Chondrocyte (in vitro differentiated cells): ENCODE measurements at regions not wholly inside any gene's neighbourhood (a gene's known extent, or its start where the extent isn't known, plus 50 kb on each side); places are given as distances from the start of the nearest gene placed in this dataset.
"Not testable (repeated sequence)": the region's sequence is repeated elsewhere in the genome, so short reads cannot be mapped to it uniquely, and the experiment has no call there.

Source experiments
- DNase-seq: peaks from one replicate; pipeline ENCODE4 v3.0.0; 2021; ENCODE audit warnings: mixed read lengths, low spot score
- H3K27ac Mint-ChIP-seq: one replicate; pipeline ENCODE4 v1.8.0; 2021; ENCODE audit warnings: mild to moderate bottlenecking, moderate library complexity, mixed read lengths; ENCODE audit not compliant: unreplicated experiment
- H3K27me3 Mint-ChIP-seq: 2 replicates; pipeline ENCODE4 v1.8.0; 2021; ENCODE audit warnings: low read depth, mixed read lengths
- H3K36me3 Mint-ChIP-seq: 2 replicates; pipeline ENCODE4 v1.8.0; 2021; ENCODE audit warnings: low read depth, mixed read lengths
- H3K4me1 Mint-ChIP-seq: 2 replicates; pipeline ENCODE4 v1.8.0; 2021; ENCODE audit warnings: low read depth, mild to moderate bottlenecking, mixed read lengths
- H3K4me3 Mint-ChIP-seq: one replicate; pipeline ENCODE4 v1.8.0; 2021; ENCODE audit warnings: mild to moderate bottlenecking, moderate library complexity, mixed read lengths; ENCODE audit not compliant: unreplicated experiment
- H3K9me3 Mint-ChIP-seq: 2 replicates; pipeline ENCODE4 v1.8.0; 2021; ENCODE audit warnings: low read depth, mixed read lengths
- TF ChIP-seq, protein P1 (sequence below): fragments of 200-600 bp; sonication (generic); IDR thresholded peaks from 2 replicates; pipeline ENCODE4 v1.5.0; 2021; ENCODE audit warnings: antibody characterized with exemption, mild to moderate bottlenecking, moderate library complexity

DNA sequence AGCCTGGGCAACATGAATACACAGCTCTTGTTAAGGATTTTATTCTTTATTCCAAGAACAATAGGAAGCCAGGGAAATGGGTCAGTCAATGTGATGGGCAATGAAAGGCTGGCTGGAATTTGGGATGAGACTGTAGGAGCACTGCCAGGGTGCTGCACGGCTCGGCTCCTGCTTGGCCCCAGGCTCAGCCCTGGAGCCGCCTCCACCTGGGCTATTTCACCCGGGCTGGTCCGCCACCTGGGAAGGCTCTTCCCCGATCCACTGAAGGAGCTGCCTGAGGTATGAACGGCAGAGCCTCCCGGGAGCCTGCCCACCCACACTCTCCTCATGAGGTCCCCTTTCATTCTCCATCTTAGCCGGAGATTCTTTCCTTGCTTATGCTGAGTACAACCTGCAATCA lies 80.4 kb upstream of the KMT2C start:
- Mint-ChIP-seq H3K27me3 (no peaks in the 10 kb centered on the region), H3K9me3 (peaks cover 3% of the 10 kb centered on the region), H3K4me1 (peaks cover 2% of the 10 kb centered on the region), H3K36me3 (no peaks in the 10 kb centered on the region), H3K4me3 (no peak overlapping the region), H3K27ac (no peak overlapping the region)
- TF ChIP-seq, protein P1, sequence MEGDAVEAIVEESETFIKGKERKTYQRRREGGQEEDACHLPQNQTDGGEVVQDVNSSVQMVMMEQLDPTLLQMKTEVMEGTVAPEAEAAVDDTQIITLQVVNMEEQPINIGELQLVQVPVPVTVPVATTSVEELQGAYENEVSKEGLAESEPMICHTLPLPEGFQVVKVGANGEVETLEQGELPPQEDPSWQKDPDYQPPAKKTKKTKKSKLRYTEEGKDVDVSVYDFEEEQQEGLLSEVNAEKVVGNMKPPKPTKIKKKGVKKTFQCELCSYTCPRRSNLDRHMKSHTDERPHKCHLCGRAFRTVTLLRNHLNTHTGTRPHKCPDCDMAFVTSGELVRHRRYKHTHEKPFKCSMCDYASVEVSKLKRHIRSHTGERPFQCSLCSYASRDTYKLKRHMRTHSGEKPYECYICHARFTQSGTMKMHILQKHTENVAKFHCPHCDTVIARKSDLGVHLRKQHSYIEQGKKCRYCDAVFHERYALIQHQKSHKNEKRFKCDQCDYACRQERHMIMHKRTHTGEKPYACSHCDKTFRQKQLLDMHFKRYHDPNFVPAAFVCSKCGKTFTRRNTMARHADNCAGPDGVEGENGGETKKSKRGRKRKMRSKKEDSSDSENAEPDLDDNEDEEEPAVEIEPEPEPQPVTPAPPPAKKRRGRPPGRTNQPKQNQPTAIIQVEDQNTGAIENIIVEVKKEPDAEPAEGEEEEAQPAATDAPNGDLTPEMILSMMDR, result no peak
- peak; percentile 26 for DNase-seq

DNA sequence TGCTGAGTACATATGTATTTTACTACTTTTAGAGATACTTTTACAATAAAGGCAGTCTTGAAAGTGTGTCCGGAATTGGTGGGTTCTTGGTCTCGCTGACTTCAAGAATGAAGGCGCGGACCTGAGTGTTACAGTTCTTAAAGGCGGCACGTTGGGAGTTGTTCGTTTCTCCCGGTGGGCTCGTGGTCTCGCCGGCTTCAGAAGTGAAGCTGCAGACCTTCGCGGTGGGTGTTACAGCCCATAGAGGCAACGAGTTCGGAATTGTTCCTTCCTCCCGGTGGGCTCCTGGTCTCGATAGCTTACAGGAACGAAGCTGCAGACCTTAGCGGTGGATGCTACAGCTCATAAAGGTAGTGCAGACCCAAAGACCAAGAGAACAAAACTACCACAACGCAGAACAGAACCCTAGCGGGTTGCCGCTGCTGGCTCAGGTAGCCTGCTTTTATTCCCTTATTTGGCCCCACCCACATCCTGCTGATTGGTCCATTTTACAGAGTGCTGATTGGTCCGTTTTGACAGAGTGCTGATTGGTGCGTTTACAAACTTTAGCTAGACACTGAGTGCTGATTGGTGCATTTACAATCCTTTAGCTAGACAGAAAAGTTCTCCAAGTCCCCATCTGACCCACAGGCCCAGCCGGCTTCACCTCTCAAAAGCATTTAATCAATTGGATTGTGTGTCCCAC lies 79.6 kb upstream of the KMT2C start:
- H3K27ac Mint-ChIP-seq, H3K27me3 Mint-ChIP-seq, H3K4me1 Mint-ChIP-seq, H3K9me3 Mint-ChIP-seq, H3K4me3 Mint-ChIP-seq, H3K36me3 Mint-ChIP-seq: not testable (repeated sequence)
- peak; percentile 46 for DNase-seq

DNA sequence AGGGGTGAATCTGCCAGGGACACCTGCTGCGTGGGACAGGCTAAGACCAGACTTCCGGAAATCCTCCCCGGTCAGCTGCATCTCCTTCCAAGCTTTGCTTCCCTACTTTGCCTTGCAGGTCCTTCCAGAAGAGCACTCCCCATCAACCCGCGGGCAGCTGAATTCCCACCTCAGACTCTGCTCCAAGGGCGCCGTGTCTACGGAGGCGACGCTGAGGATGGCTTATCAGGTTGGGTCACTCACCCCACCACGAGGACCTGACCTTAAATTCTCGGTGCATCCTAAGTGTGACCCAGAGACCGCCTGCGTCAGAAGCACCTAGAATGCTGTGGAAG lies 78.9 kb upstream of the KMT2C start:
- DNase-seq, result peak; percentile 44
- peaks cover 4% of the 10 kb centered on the region for H3K27me3 Mint-ChIP-seq
- H3K4me3 Mint-ChIP-seq, result no peak overlapping the region
- H3K27ac Mint-ChIP-seq, result no peak overlapping the region
- no peaks in the 10 kb centered on the region for H3K36me3 Mint-ChIP-seq
- H3K9me3 Mint-ChIP-seq, result peaks cover 3% of the 10 kb centered on the region
- no peaks in the 10 kb centered on the region for H3K4me1 Mint-ChIP-seq
- TF ChIP-seq, protein P1, result no peak

DNA sequence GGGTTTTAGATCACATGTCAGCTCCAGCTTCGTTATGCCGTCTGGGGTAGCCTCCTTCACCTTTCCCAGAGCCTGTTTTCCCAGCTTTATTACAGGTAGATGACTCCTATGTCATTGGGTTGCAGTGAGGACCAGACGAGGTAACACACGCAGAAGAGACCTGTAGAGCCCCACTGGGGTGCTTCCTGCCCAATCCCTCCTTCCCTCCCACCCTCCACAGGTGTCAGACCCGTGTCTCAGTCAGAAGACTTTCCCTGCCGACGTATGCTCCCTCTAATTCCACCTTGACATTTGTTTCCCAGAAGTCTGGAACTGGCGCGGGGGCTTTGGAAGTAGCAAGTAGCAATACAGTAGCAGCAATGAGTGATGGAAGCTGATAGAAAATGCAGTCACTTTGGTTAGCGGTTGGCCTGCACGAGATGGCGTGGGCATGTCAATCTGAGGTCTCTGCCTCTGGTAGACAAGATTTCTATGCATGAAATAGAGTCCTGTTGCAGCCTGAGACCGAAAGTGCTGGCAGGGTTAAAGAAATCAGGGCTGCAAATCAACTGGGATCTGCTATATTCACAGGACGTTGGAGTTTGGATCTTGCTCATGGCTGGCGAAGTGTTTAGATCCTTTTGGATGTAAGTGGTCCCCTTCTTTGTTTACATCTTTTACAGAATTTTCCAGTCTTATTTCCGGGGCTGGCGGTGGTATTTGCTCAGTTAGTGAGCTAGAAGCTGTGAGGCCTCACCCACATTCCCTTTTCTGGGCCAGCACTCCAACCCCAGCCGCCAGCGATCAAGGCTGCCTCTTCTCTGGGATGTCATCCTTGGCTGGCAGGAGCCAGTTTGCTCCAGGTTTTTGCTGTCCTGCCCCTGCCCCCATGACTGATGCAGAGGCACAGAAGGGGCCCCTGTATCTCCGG lies 78.3 kb upstream of the KMT2C start:
- Mint-ChIP-seq H3K36me3 (no peaks in the 10 kb centered on the region), H3K27ac (no peak overlapping the region), H3K4me1 (no peaks in the 10 kb centered on the region), H3K9me3 (no peaks in the 10 kb centered on the region), H3K27me3 (peaks cover 4% of the 10 kb centered on the region), H3K4me3 (no peak overlapping the region)
- DNase-seq, result peak; percentile 42
- TF ChIP-seq, protein P1, result no peak

DNA sequence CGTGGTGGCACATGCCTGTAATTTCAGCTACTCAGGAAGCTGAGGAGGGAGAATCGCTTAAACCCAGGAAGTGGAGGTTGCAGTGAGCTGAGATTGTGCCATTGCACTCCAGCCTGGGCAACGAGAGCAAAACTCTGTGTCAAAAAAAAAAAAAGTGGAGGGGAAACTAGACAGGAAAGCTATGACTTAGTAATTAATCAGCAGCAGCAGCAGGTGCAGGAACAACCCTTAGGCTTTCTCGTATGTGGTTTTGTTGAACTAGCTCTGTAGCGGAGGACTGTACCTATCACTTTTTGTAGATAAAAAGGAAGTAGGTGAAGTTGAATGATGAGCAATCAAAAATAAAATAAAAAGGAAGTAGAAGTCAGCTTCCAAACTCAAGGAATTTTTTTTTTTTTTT lies 76.9 kb upstream of the KMT2C start:
- H3K4me3 Mint-ChIP-seq, result no peak overlapping the region
- no peaks in the 10 kb centered on the region for H3K4me1 Mint-ChIP-seq
- TF ChIP-seq, protein P1, result no peak
- H3K9me3 Mint-ChIP-seq, result no peaks in the 10 kb centered on the region
- H3K36me3 Mint-ChIP-seq, result no peaks in the 10 kb centered on the region
- peaks cover 6% of the 10 kb centered on the region for H3K27me3 Mint-ChIP-seq
- DNase-seq, result peak; percentile 0
- no peak overlapping the region for H3K27ac Mint-ChIP-seq
